ENCODE measurements at regions not wholly inside any gene's neighbourhood (a gene's known extent, or its start where the extent isn't known, plus 50 kb on each side); places are given as distances from the start of the nearest gene placed in this dataset.
"Not testable (repeated sequence)": the region's sequence is repeated elsewhere in the genome, so short reads cannot be mapped to it uniquely, and the experiment has no call there.

GRCh38 chr15:68482246-68482645, 50.3 kb upstream of the ITGA11 start:
- no peak for DNase-seq

GRCh38 chr15:68483165-68483564, 51.2 kb upstream of the ITGA11 start:
- no peak for DNase-seq

- DNase-seq = no peak
These were observed 52.3 kb upstream of the ITGA11 start for GRCh38 chr15:68484220-68484619.

GRCh38 chr15:68484696-68485400, 52.9 kb upstream of the ITGA11 start:
- DNase-seq = no peak

- no peak for DNase-seq
These were observed 53.9 kb upstream of the ITGA11 start for GRCh38 chr15:68485721-68486360.

GRCh38 chr15:68487087-68487843, 55.3 kb upstream of the ITGA11 start:
- DNase-seq = no peak

GRCh38 chr15:68488290-68488689, 56.3 kb upstream of the ITGA11 start:
- peak; percentile 13 for DNase-seq

- no peak for DNase-seq
These were observed 57.0 kb upstream of the ITGA11 start for GRCh38 chr15:68488966-68489365.

GRCh38 chr15:68489421-68489820, 57.5 kb upstream of the ITGA11 start:
- peak; percentile 12 for DNase-seq

- no peak for DNase-seq
These were observed 59.6 kb upstream of the ITGA11 start for GRCh38 chr15:68491415-68492106.

- DNase-seq = no peak
These were observed 60.9 kb upstream of the ITGA11 start for GRCh38 chr15:68492855-68493254.

- no peak for DNase-seq
These were observed 61.7 kb upstream of the ITGA11 start for GRCh38 chr15:68493629-68494028.

GRCh38 chr15:68494573-68495110, 62.7 kb upstream of the ITGA11 start:
- no peak for DNase-seq

GRCh38 chr15:68495221-68495950, 63.4 kb upstream of the ITGA11 start:
- no peak for DNase-seq

GRCh38 chr15:68495981-68496705, 64.2 kb upstream of the ITGA11 start:
- DNase-seq = no peak

GRCh38 chr15:68496751-68497150, 64.8 kb upstream of the ITGA11 start:
- not testable (repeated sequence) for DNase-seq

- no peak for DNase-seq
These were observed 65.4 kb upstream of the ITGA11 start for GRCh38 chr15:68497206-68497910.

GRCh38 chr15:68498076-68498475, 66.1 kb upstream of the ITGA11 start:
- no peak for DNase-seq

- no peak for DNase-seq
These were observed 67.8 kb upstream of the ITGA11 start for GRCh38 chr15:68499620-68500312.

Data from NCI-H69 (cell line).